HTR-8/SVneo (cell line): ENCODE measurements at regions not wholly inside any gene's neighbourhood (a gene's known extent, or its start where the extent isn't known, plus 50 kb on each side); places are given as distances from the start of the nearest gene placed in this dataset.

Experiments used
- DNase-seq: peaks from one replicate; pipeline ENCODE4 v3.0.0; 2011; ENCODE audit warnings: low spot score, mixed read lengths; ENCODE audit not compliant: insufficient read length
- FAIRE-seq: peaks from 2 replicates; lab custom pipeline; 2011; peaks lifted over from hg19 to GRCh38; lab: Jason Lieb, UNC

DNA sequence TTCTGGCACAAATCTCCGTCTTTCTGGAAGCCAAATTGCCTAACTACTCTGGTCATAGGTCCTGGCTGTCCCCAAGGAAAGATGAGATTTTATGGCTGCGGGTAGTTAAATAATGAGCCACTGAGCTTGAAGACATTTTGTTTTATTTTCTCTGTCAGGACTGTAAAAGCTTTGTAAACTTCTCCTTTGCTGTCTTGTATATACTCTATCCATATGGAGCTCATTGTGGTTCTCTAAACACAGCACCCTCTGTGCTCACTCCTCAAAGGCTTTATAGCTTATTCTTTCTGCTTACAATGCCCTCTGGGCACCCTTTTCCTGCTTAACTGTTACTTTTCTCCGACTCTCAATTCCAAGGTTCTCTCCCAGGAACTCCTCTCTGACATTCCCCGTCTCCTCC lies 209.1 kb downstream of the CMPK2 start:
- FAIRE-seq (no peak), DNase-seq (no peak)

DNA sequence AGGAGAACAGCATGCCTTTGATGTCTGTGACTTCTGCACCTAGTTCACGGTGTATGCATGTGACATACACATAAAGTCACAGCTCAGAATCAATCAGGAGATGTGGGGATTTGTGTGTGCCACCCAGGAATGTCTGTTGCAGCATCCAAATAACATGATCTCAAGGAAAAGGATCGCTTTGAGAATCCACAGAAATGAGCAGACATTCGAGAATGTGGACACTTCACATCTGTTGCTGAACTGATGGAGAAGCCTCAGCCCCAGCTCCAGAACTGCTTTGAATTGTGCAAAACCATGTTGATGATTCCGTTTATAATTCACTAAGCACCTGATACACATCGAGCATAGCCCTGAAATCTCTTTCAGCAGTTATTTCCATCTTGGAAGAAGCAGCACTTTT lies 208.6 kb downstream of the CMPK2 start:
- FAIRE-seq (no peak), DNase-seq (no peak)

- no peak for FAIRE-seq
- no peak for DNase-seq
Measured at GRCh38 chr2:6657855-6658254, 207.9 kb downstream of the CMPK2 start.

GRCh38 chr2:6664332-6665061 lies 201.2 kb downstream of the CMPK2 start:
- FAIRE-seq: no peak
- DNase-seq: no peak

- DNase-seq (no peak), FAIRE-seq (no peak)
Measured at GRCh38 chr2:6665093-6666045, 200.3 kb downstream of the CMPK2 start.

GRCh38 chr2:6667326-6667725 lies 198.4 kb downstream of the CMPK2 start:
- DNase-seq (no peak), FAIRE-seq (no peak)

GRCh38 chr2:6671913-6672312 lies 193.8 kb downstream of the CMPK2 start:
- DNase-seq: no peak
- no peak for FAIRE-seq

DNA sequence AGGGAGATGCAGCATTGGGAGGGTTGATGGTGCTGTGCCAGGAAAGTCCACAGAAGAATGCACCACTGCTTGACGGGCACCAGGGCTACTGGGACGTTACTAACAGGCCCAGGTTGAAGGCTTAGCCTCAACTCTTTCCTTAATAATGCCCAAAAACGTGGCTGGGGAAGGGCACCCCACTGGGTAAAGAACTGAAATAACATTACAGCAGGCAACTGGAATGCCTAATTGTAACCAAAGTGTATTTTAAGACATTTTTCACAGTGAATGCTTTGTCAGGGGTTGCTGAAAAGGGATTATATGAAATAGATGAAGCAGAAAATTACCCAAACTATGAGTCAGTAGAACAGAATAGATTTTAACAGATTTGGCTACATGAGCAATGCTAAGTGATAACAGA lies 191.3 kb downstream of the CMPK2 start:
- DNase-seq: no peak
- no peak for FAIRE-seq

- DNase-seq: no peak
- FAIRE-seq: no peak
Measured at GRCh38 chr2:6675791-6676190, 189.9 kb downstream of the CMPK2 start.

- DNase-seq: no peak
- FAIRE-seq: no peak
Measured at GRCh38 chr2:6676241-6676640, 189.5 kb downstream of the CMPK2 start.

- FAIRE-seq (no peak), DNase-seq (no peak)
Measured at GRCh38 chr2:6676776-6677175, 188.9 kb downstream of the CMPK2 start.

GRCh38 chr2:6679471-6679870 lies 186.2 kb downstream of the CMPK2 start:
- FAIRE-seq: no peak

DNA sequence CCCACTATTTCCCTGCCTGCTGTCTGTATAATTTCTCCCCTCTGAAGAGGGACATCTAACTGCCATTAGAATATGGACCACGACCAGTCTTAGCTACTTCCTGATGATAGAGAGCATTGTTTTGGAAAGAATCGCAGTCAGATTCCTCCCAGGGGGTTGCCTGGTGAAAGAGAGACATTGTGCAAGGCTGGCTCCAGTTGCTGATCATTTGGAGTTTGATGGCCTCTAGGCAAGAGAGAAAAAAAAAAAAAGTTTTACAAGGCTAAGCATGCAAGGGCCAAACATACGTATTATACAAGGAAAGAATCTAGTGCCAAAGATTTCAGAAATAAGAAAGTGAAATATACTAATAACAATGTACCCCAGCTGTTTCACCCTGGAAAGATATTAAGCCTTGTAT lies 182.2 kb downstream of the CMPK2 start:
- no peak for FAIRE-seq

More at GRCh38 chr2:6679471-6679870, 186.2 kb downstream of the CMPK2 start:
- no peak for DNase-seq

GRCh38 chr2:6685447-6685846 lies 180.3 kb downstream of the CMPK2 start:
- DNase-seq (no peak), FAIRE-seq (no peak)

More for the DNA sequence above, 182.2 kb downstream of the CMPK2 start:
- DNase-seq: no peak

DNA sequence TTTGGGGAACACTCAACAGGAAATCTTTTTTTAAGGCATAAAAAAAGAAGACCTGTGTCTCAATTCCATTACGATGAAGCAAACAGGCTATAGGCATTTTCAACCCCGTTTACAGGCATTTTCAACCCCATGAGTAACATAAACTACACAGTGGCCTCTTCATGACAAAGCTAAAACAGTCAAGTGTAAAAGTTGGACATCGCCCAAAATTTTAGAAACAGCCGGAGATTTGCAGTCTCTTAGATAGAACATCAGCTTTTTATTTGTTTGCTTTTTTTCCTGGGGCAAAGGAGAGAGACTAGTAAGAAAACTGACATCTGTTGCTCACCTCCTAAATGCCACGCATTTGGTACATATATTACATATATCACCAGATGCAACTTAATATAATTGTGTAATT lies 173.7 kb downstream of the CMPK2 start:
- no peak for FAIRE-seq
- no peak for DNase-seq

GRCh38 chr2:6692819-6693218 lies 172.9 kb downstream of the CMPK2 start:
- FAIRE-seq (no peak), DNase-seq (no peak)

DNA sequence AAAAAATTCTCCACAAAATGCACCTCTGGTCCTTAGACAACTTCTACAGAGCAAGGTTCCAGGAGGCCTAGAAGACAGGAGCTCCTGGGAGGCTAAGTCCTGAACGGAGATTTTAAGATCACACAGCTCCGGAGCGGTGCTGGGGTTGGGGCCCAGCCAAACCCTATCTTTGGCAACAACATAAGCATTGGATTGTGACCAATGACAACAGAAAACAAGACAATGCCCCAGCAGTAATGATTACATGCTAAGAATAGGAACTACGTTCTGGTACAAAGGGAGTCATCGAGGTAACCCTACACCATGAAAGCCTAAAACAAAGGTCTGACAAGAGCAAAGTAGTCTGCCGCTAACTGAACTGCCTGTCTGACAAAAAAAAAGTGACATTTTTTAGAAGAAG lies 171.2 kb downstream of the CMPK2 start:
- FAIRE-seq (no peak), DNase-seq (no peak)

GRCh38 chr2:6700335-6700734 lies 165.4 kb downstream of the CMPK2 start:
- DNase-seq (no peak), FAIRE-seq (no peak)

GRCh38 chr2:6704077-6704476 lies 161.6 kb downstream of the CMPK2 start:
- DNase-seq: no peak
- no peak for FAIRE-seq

DNA sequence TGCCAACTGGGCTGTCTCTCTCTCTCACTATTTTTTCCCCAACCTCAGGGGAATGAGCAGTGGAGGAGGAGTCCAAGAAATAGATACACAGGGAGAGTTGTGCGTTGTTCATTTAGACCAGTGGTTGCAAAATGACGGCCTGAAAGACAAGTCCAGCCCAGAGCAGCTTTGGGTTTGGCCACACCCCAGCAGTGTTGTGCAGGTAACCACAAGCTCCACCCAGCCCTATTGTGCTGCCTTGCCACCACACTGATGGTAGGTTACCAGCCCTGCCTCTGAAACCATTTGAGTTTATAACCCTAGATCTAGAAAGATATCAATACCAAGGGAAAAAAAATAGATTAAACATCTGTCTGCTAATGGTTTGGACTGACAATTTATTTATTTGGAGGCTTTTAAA lies 144.3 kb downstream of the CMPK2 start:
- FAIRE-seq (no peak), DNase-seq (no peak)

DNA sequence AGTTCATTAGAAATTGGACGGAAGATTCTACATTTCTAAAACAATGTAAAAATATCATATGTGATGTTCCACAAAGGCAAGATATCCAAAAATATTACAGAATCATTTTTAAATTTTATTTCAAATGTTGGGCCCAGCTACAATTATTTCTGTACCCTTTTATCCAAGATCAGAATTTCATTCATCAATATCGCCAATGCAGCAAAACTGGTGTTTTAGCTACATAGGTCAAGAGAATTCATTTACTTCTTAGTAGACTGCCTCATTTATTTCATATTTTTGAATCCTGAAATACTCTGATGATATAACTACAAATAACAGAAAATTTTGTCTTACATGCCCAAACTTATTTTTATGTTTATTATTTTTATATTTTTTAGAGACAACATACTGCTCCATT lies 143.1 kb downstream of the CMPK2 start:
- no peak for FAIRE-seq
- no peak for DNase-seq
